GM18861 (cell line): ENCODE measurements at regions not wholly inside any gene's neighbourhood (a gene's known extent, or its start where the extent isn't known, plus 50 kb on each side); places are given as distances from the start of the nearest gene placed in this dataset.
"Not testable (repeated sequence)": the region's sequence is repeated elsewhere in the genome, so short reads cannot be mapped to it uniquely, and the experiment has no call there.

Source experiments
- ATAC-seq: cut with Tn5 transposase; IDR thresholded peaks from one replicate; pipeline ENCODE4 v1.9.1; 2021; ENCODE audit not compliant: unreplicated experiment

DNA sequence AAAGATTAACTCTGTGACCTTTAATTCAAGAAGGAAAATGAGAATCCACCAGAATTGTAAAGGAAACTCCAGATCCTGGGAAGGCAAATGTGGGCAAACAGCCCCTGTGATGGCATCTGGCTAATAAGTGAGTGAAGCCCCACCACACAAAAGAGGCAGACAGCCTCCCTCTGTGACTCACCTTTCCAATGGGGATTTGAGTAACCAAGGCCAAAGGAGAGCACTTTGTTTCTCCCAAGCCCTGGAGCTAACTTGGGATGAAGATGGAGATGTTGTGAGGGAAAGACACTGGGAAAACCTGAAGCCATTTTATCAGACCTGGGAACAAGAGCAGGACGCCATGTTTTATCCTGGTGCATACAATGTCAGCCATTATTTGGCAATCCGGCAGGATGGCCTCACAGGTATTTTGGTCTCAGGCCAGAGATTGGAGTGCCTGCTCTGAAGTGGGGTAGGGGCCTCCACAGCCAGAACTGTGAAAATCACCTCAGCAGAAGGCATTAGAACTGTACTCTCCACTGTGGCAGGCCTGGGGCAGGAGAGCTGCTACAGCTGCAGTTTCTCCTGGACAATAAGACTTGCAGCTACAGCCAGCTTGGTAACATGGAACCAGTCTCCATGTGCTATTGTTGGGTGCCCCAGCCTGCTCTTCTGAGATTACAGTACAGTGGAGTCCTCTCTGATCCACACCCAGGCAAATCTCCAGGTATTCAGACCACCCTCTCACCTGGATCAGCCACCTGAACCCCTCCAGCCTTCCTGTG, 96.6 kb upstream of the PCED1B start:
- no peak for ATAC-seq

DNA sequence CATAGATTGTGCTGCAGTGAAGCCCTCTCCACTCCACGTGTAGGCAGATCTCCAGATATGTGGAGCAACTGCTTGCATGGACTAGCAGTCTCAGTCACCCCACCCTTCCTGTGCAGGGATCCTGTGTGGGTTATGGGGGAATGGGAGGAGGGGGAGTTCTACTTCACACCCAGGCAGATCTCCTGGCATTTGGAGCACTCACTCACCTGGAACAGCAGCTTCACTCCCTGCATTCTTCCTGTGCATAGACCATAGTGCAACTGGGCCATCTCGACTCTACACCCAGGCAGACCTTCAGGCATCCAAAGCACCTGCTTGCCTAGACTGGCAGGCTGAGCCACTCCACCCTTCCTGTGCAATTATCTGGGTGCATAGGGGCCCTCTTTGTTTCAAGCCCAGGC, 96.0 kb upstream of the PCED1B start:
- no peak for ATAC-seq

DNA sequence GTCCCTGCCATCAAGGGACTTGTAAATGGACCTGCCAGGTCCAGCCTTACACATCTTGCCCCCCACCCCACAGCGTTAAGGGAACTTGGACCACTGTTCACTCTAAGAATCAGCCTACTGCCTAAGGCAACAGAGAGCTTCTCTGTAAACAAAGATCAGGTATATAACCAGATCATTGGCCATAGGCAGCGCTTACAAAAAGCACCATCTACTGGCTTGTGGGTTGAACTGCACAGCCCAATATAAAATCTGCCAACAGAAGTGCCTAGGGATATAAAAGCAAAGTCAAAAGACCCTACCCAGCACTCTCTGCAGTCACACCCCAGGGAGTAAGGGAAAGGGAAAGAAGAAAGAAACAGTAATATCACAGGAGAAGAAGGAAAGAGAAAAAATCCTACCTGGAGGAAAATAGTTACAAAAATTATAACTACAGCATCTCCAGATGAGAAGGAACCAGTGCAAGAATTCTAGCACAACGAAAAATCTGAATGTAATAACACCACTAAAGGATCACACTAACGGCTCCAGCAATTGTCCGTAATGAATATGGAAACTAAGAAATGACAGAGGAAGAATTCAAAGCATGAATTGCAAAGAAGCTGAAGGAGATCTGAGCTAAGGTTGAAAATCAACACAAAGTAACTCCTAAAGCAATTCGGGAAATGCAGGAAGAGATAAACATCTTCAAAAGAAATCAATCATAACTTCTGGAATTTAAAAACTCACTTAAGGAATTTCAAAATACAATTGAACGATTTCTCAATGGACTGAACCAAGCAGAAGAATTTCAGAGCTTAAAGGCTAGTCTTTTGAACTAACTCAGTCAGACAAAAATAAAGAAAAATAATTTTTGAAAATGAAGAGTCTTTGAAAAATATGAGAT, 95.2 kb upstream of the PCED1B start:
- ATAC-seq, result peak; percentile 74

DNA sequence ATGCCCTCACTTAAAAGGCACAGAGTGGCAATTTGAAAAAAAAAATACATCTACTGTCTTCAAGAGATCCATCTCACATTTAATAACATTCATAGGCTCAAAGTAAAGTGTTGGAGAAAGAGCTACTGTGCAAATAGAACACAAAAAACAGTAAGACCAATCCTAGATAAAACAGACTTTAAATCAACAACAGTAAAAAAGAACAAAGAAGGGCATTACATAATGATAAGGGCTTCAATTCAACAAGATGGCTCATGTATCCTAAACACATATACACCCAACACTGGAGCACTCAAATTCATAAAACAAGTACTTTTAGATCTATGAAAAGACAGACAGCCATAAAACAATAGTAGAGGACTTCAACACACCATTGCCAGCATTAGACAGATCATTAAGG, 93.6 kb upstream of the PCED1B start:
- no peak for ATAC-seq

DNA sequence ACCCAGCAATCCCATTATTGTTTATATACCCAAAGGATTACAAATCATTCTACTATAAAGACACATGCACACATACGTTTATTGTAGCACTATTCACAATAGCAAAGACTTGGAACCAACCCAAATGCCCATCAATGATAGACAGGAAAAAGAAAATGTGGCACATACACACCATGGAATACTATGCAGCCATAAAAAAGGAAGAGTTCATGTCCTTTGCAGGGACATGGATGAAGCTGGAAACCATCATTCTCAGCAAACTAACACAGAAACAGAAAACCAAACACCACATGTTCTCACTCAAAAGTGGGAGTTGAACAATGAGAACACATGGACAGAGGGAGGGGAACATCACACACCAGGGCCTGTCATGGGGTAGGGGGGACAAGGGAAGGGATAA, 91.3 kb upstream of the PCED1B start:
- ATAC-seq, result not testable (repeated sequence)

DNA sequence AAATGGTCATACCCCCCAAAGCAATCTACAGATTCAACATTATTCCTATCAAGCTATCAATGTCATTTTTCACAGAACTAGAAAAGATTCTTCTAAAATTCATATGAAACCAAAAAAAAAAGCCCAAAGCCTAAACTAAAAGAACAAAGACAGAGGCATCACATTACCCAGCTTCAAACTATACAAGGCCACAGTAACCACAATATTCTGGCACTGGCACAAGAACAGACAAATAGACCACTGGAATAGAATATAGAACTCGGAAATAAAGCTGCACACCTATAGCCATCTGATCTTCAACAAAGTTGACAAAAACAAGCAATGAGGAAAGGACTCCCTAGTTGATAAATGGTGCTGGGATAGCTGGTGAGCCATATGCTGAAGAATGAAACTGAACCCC, 89.2 kb upstream of the PCED1B start:
- no peak for ATAC-seq

DNA sequence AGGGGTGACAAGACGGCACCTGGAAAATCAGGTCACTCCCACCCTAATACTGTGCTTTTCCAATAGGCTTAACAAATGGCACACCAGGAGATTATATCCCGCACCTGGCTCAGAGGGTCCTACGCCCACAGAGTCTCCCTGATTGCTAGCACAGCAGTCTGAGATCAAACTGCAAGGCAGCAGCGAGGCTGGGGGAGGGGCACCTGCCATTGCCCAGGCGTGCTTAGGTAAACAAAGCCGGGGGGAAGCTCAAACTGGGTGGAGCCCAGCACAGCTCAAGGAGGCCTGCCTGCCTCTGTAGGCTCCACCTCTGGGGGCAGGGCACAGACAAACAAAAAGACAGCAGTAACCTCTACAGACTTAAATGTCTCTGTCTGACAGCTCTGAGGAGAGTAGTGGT, 87.4 kb upstream of the PCED1B start:
- ATAC-seq, result not testable (repeated sequence)

DNA sequence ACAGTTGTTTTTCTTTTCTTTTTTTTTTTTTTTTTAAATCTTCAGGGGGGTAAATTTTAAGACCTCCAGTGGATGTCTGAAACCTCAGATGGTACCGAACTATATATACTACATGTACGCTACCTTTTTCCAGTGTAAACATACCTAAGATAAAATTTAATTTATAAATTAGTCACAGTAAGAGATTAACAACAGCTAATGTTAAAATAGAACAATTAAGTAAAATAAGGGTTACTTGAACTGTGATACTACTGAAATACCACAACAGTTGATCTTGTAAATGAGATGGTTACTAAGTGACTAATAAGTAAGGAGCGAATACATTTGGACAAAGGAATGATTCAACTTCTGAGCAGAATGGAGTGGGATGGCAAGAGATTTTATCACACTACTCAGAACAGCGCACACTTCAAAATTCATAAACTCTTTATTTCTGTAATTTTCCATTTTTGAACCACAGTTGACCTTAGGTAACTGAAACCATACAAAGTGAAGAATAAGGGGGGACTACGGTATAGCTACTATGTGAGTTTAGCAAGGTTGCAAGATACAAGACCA, 80.5 kb upstream of the PCED1B start:
- ATAC-seq, result no peak

DNA sequence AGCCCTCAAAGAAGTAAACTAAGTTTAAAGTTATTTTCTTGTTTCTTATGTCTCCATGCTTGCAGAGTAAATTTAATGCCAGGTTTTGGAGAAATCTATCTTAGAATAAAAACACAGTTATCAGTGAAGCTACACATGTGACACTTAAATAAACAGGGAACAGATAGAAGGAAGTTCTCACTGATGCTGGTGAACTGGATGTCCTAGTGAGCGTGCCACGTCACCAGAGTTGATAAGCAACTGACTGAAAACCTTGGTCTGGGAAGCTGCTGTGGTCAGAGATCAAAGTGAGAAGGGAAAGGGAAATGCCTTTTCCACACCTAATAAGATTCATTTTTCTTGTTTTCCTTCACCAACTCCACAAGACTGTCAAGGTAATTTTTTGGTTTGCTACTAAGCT, 74.8 kb upstream of the PCED1B start:
- ATAC-seq, result no peak

DNA sequence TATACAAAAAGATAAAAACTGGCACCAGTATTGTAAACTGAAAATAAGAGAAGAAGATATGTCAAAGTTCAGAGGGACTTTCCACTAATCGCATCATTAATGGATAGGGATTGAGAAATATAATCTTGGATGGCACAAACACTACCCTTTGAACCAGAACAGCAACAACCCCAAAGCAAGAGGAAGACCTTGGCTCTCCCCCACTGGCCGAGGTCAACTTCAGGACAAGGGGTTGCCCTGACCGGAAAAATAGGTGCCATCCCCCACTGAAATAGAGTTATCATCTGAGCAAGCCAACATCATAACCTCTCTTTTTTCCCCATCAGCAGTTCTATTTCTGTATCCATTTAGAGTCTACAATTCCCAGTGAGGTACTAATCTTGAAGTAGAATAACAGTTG, 72.4 kb upstream of the PCED1B start:
- no peak for ATAC-seq

DNA sequence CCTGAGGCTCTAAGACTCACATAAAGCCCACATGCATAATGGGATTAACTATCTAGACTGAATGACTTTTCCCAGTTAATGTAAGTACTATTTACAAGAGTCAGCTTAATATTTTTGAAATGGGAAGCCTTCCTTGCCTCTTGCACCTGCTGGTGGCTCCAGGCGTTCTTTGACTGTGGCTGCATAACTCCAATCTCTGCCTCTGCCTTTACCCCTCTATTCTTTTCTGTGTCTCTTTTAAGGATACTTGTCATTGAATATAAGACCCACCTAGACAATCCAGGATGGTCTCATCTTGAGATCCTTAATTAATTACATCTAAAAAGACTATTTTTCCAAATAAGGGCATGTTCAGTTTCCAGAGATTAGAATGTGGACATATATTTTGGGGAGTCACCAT, 66.9 kb upstream of the PCED1B start:
- ATAC-seq, result no peak

DNA sequence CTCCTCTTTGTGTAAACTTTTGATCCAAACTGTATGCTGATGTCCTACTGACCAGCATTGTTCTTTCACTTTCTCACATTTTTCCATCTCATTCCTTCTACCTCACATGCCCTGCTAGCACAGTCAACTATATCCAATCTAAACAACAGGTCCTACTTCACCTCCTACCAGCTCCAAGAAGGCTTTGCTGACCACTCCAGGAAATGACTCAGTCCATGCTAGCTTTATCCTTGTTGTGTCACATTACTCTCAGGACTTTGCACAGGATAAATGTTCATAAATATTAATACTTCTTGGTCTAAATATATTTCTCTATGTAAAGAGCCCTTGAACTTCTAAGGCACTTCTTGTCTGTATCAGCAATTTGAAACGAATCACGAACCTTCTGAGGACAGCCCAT, 64.9 kb upstream of the PCED1B start:
- no peak for ATAC-seq

DNA sequence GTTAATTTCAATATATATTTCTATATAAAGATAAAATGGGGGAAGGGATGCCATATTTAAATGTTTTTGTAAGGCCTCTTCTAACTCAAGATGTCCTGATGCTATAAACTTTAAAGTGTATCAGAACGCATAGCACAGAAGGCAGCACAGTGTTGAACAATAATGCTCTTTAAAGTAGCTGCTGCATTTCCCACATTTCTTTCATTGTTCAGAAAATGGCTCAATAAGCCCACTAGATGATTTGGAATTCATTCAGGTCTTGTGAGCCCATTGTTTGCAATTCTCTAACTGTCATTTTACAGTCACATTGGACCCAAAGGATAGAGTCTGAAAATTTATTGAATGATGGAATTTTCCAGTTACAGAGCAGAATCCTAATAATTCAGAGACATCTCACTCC, 64.0 kb upstream of the PCED1B start:
- no peak for ATAC-seq

DNA sequence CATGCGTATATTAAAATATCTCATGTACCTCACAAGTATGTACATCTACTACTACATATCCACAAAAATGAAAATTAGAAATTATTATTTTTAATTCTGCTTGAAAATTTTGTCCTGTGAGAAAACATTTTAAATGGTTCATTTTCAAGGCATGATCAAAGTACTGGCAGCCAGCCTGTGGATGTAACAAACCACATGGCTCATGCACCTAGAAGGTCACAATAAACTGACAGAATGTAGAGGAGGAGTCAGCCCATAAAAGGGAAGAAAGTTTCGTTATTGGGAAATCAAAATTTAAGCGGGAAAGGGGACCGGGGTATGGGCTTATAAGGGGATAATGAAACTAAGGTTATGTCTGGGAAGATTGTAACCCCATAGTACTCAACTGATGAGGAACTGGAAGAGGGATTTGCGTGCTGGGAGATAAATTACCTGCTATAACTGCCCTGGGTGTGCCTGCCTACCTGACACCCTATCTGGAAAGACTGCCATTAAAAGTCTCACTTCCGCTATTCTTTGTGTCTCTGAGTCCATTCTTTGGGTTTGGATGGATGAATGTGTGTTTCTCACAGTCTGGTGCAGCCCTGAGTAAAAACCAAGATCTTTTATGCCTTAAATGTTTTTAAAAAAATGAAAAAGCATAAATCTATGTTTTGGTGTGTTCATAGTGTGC, 62.2 kb upstream of the PCED1B start:
- no peak for ATAC-seq

DNA sequence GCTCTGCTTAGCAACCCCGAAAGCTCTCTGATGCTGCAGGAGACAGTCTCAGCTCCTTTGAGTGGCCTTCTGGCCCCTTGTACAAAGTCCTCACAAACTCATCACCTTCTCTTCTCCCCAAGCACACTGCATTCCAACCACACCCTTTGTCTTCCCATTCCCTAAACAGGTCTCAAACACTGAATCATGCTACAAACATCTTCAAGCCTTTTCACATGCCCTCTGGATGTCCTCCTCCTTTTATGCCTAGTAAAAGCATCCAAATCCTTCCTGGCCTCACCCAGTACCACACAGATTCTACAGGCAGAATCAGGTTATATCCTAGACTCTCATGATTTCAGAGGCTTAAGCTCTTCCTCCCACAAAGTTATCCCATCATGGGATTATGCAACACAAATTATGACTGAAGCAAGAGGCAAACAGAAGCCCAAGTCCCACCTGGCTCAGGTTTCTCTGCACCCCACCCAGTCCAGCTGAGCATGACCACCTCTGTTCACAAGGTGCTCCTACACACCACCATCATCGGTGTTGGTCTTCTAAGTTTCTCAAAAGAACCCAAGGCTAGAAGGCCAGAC, 61.4 kb upstream of the PCED1B start:
- no peak for ATAC-seq

DNA sequence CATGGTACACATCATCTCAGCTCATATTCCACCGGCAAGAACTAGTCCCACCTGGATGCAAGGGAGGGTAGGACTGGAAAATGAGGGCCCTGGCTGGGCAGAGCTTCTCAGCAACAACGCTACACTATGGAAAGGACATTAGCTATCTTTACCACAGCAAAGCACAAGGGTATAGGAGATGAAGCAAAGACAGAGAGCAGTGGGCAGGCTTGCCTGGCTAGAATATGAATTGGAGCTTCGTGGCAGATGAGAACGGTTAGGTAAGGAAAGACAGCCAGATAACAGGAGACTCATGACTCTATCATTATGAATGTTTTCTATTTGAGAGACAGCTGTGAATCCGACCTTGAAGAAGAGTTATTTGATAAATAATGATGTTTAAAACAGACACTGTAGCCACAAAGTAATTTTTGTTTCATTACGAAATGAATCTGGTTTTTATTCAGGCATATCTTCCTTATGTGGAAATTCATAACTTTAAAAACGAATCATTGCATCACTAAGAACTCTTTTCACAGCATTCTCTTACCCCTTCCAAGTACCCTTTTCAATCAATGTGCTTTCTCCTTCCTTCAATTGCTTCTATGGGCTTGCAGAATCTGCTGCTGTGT, 59.1 kb upstream of the PCED1B start:
- ATAC-seq, result no peak

DNA sequence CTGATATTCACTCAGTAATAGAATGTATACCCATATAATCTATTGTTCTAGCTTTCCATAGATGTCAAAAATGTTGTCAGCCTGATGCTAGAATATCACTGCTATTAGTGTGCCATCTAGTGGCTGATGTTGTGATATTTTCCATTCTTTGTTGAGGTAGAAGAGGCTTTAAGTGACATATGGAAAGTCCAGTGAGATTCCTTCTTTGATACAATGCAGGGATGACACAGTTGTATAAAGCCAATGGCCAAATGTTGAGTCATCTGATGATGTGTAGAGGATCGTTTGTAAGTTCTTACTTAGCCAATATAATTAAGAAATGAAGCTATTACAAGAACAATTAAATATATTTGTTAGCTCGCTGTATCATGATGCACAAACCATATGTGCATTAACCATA, 58.1 kb upstream of the PCED1B start:
- no peak for ATAC-seq

DNA sequence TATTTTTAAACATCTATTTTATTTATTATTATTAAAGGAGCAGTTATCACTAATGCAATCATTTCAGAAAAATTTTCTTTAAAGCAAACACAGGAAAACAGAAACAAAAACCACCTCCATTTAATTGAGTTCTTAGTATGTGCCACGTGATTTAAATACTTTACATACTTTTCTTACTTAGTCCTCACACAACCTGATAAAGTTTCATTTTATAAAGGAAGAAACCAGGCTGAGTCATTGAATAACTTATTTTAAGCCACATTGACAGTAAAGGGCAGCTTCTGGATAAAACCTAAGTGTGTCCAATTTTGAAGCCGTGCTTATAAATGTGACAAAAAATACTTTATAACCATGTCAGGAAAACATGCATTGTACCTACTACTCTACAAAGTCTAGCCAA, 57.1 kb upstream of the PCED1B start:
- no peak for ATAC-seq

DNA sequence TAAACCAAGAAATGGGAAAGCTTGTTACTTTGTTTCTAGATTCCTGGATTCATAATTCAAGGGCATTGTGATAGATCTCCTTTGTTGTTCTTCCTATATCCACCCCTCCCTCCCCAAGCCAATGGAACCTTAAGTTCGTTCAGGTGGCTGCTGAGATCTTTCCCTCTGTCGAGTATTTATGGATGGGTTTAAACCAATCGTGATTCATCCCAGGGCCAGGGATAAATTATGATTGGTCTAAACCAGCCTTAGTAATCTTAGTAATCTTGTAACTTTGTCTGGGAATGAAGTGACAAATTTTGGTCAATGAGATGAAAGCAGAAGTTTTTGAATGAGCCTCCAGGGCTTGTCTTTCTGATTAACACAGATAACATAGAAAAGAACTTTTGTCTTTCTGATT, 56.1 kb upstream of the PCED1B start:
- no peak for ATAC-seq

DNA sequence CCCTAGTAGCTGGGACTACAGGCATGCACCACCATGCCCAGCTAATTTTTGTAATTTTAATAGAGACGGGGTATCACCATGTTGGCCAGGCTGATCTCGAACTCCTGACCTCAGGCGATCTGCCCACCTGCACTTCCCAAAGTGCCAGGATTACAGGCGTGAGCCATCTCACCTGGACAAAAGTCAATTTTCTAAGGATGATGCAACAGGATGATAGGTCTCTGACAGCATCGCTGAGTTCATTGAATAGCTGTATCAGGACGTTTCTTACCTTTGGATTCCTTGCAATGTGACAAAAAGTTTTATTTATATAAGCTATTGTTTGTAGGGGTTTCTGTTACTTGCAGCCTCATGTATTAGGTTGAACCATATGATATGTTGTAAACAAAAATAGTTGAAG, 55.5 kb upstream of the PCED1B start:
- no peak for ATAC-seq

DNA sequence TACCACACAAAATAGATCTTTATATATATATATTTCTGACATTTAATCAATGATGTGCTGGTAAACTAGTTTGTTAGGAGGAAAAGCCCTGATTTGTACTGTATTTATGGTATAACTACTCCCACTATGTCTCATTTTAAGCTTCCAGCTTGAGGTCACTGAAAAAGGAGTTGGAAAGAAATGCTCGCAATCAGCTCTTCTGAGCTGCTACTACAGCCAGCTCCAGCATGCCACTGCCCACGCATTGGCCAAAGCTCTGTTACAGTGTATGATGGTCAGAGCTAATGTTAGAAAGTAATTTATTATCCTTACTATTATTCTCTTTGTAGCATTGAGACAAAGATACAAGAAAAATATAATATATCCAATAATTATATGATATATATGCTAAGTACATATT, 55.0 kb upstream of the PCED1B start:
- ATAC-seq, result no peak
